ENCODE measurements at regions not wholly inside any gene's neighbourhood (a gene's known extent, or its start where the extent isn't known, plus 50 kb on each side); places are given as distances from the start of the nearest gene placed in this dataset.

GRCh38 chr17:13154398-13154797 is 136.6 kb upstream of the ELAC2 start:
- Mint-ChIP-seq H3K27ac (no peak overlapping the region), H3K9me3 (peaks cover 0 to 6% (median 2%) of the 10 kb centered on the region in 7 donors), H3K4me3 (no peak overlapping the region), H3K36me3 (no peaks in the 10 kb centered on the region), H3K27me3 (ENCODE audit: low read depth in 3 of 3) (peaks cover 0 to 2% (median 2%) of the 10 kb centered on the region in 3 donors), H3K4me1 (no peaks in the 10 kb centered on the region)
- Histone ChIP-seq H3K9ac (ENCODE audit: insufficient read depth, low read length, poor library complexity, severe bottlenecking) (no peak overlapping the region), H3K9me3 (replicated peaks in 1 of 2; ENCODE audit: control insufficient read depth in 1 of 2, insufficient read depth in 1 of 2, low read length in 2 of 2) (peaks cover 4 to 9% of the 10 kb centered on the region in 2 donors), H3K27me3 (ENCODE audit: control insufficient read depth in 2 of 2, insufficient read depth in 2 of 2, low read length in 2 of 2) (no peaks in the 10 kb centered on the region), H2AFZ (ENCODE audit: insufficient read depth, low read depth, low read length, poor library complexity, severe bottlenecking) (no peak overlapping the region), H3K36me3 (replicated peaks in 1 of 2; ENCODE audit: control insufficient read depth in 1 of 2, insufficient read depth in 2 of 2, low read length in 2 of 2) (no peaks in the 10 kb centered on the region), H3K4me3 (replicated peaks in 1 of 3; ENCODE audit: low read depth in 2 of 3, low read length in 3 of 3) (no peak overlapping the region), H3K4me2 (replicated peaks; ENCODE audit: extremely low read depth, low read length, poor library complexity, severe bottlenecking) (no peak overlapping the region), H3K27ac (ENCODE audit: low read depth in 1 of 2, low read length in 2 of 2) (no peak overlapping the region), H3K79me2 (ENCODE audit: insufficient read depth, low read length) (no peaks in the 10 kb centered on the region), H3K4me1 (ENCODE audit: control insufficient read depth in 1 of 2, insufficient read depth in 2 of 2, low read length in 2 of 2) (no peaks in the 10 kb centered on the region), H4K20me1 (ENCODE audit: insufficient read depth, low read length) (no peaks in the 10 kb centered on the region)
- WGBS (ENCODE audit: insufficient coverage) = no CpG with 5 or more reads among the region's 2 CpGs
- TF ChIP-seq, protein P1, sequence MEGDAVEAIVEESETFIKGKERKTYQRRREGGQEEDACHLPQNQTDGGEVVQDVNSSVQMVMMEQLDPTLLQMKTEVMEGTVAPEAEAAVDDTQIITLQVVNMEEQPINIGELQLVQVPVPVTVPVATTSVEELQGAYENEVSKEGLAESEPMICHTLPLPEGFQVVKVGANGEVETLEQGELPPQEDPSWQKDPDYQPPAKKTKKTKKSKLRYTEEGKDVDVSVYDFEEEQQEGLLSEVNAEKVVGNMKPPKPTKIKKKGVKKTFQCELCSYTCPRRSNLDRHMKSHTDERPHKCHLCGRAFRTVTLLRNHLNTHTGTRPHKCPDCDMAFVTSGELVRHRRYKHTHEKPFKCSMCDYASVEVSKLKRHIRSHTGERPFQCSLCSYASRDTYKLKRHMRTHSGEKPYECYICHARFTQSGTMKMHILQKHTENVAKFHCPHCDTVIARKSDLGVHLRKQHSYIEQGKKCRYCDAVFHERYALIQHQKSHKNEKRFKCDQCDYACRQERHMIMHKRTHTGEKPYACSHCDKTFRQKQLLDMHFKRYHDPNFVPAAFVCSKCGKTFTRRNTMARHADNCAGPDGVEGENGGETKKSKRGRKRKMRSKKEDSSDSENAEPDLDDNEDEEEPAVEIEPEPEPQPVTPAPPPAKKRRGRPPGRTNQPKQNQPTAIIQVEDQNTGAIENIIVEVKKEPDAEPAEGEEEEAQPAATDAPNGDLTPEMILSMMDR (IDR thresholded peaks at IDR 0.05) = no peak
- intact Hi-C loops (cut with micrococcal nuclease) = no loop called here
- no peak for DNase-seq

DNA sequence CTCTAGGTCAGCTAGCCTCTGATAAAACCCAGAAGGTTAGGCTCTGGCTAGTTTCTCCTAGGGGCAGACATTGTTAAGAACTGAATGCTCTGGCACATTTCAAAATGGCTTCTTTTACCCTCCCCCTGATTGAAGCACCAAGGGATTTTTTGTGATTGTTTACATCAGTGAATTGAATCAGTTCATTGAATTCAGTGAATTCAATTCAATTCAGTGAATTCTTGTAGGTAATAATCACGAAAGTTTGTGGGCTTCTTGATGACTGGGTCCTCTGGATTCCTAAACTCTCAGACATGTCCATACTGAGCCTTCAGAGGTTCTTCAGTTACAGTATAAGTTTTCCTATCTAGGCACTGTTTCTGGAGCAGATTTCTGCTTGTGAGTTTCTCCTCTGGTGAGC is 135.2 kb upstream of the ELAC2 start:
- Histone ChIP-seq H3K27me3 (ENCODE audit: control insufficient read depth in 2 of 2, insufficient read depth in 2 of 2, low read length in 2 of 2) (no peaks in the 10 kb centered on the region), H3K4me3 (replicated peaks in 1 of 3; ENCODE audit: low read depth in 2 of 3, low read length in 3 of 3) (no peak overlapping the region), H2AFZ (ENCODE audit: insufficient read depth, low read depth, low read length, poor library complexity, severe bottlenecking) (no peak overlapping the region), H3K4me1 (ENCODE audit: control insufficient read depth in 1 of 2, insufficient read depth in 2 of 2, low read length in 2 of 2) (no peaks in the 10 kb centered on the region), H3K36me3 (replicated peaks in 1 of 2; ENCODE audit: control insufficient read depth in 1 of 2, insufficient read depth in 2 of 2, low read length in 2 of 2) (no peaks in the 10 kb centered on the region), H3K27ac (ENCODE audit: low read depth in 1 of 2, low read length in 2 of 2) (no peak overlapping the region), H4K20me1 (ENCODE audit: insufficient read depth, low read length) (no peaks in the 10 kb centered on the region), H3K9ac (ENCODE audit: insufficient read depth, low read length, poor library complexity, severe bottlenecking) (no peak overlapping the region), H3K4me2 (replicated peaks; ENCODE audit: extremely low read depth, low read length, poor library complexity, severe bottlenecking) (no peak overlapping the region), H3K79me2 (ENCODE audit: insufficient read depth, low read length) (no peaks in the 10 kb centered on the region), H3K9me3 (replicated peaks in 1 of 2; ENCODE audit: control insufficient read depth in 1 of 2, insufficient read depth in 1 of 2, low read length in 2 of 2) (peaks cover 4 to 9% of the 10 kb centered on the region in 2 donors)
- Mint-ChIP-seq H3K27ac (no peak overlapping the region), H3K4me1 (no peaks in the 10 kb centered on the region), H3K9me3 (peaks cover 4 to 9% (median 7%) of the 10 kb centered on the region in 7 donors), H3K36me3 (no peaks in the 10 kb centered on the region), H3K4me3 (no peak overlapping the region), H3K27me3 (ENCODE audit: low read depth in 3 of 3) (peaks cover 0 to 2% (median 2%) of the 10 kb centered on the region in 3 donors)
- TF ChIP-seq, protein P1 (IDR thresholded peaks at IDR 0.05) = no peak
- no CpG with 5 or more reads among the region's 1 CpG for WGBS (ENCODE audit: insufficient coverage)
- intact Hi-C loops (cut with micrococcal nuclease) = no loop called here
- DNase-seq = no peak

Data from CD14-positive monocyte (primary cell).